Adrenal gland (tissue), 9 donors: ENCODE measurements at regions not wholly inside any gene's neighbourhood (a gene's known extent, or its start where the extent isn't known, plus 50 kb on each side); places are given as distances from the start of the nearest gene placed in this dataset.
"Not testable (repeated sequence)": the region's sequence is repeated elsewhere in the genome, so short reads cannot be mapped to it uniquely, and the experiment has no call there.

Source experiments
- DNase-seq, 7 donors: peaks; one replicate each; pipeline ENCODE4 v3.0.0-alpha.2; 2019 to 2020
- H3K27ac ChIP-seq, 5 donors: fragments of 200-600 bp; sonication (generic) in 4 of 5; 1 replicate in 3 of 5; 2 replicates in 2 of 5; pipeline versions ENCODE4 v1.5.1 to v1.8.0; 2016 to 2020; ENCODE audit warnings: mild to moderate bottlenecking in 1 of 5
- H3K27me3 ChIP-seq: fragments of 200-600 bp; 2 replicates; pipeline ENCODE4 v1.8.0; 2021
- H3K36me3 ChIP-seq, 2 donors: fragments of 200-600 bp; replicated peaks in 1 of 2; 1 replicate in 1 of 2; 2 replicates in 1 of 2; pipeline versions ENCODE4 v1.5.1 to v1.8.0; 2018 to 2022
- H3K4me1 ChIP-seq, 2 donors: fragments of 200-600 bp; replicated peaks in 1 of 2; 1 replicate in 1 of 2; 2 replicates in 1 of 2; pipeline versions ENCODE4 v1.5.1 to v1.8.0; 2018 to 2021
- H3K4me3 ChIP-seq, 4 donors: fragments of 200-600 bp; sonication (generic) in 3 of 4; one replicate each; pipeline ENCODE4 v1.5.1; 2016 to 2018
- H3K9me3 ChIP-seq, 3 donors: fragments of 200-600 bp; sonication (generic) in 1 of 3; replicated peaks in 1 of 3; 1 replicate in 2 of 3; 2 replicates in 1 of 3; pipeline versions ENCODE4 v1.5.1 to v1.8.0; 2016 to 2021
- POLR2A ChIP-seq, 2 donors: fragments of 450-650 bp; IDR thresholded peaks; one replicate each; pipeline ENCODE4 v1.6.1; 2017; ENCODE audit warnings: antibody characterized with exemption in 2 of 2, mild to moderate bottlenecking in 2 of 2, moderate library complexity in 1 of 2
- WGBS, 4 donors: extraction: QIAGEN DNeasy Blood & Tissue Kit in 2 of 4; methylation state at CpG; one replicate each; pipeline versions ENCODE4 v1.1.5 to v1.1.7; 2013 to 2017; 5-methylcytosine and 5-hydroxymethylcytosine counted together
- intact Hi-C, 2 donors: fragments of 100-400 bp; cut with DNase I; formaldehyde crosslinking; loops; one replicate each; pipeline versions ENCODE4 v1.14.1 to v1.15.0; 2022 to 2023
- TF ChIP-seq, protein P1 (sequence below), 6 experiments: fragments of 450-650 bp in 4 of 6; fragments of 200-600 bp in 2 of 6; sonication (generic) in 1 of 6; IDR thresholded peaks; 1 replicate in 5 of 6; 2 replicates in 1 of 6; pipeline versions ENCODE4 v1.5.1 to v1.8.0; 2016 to 2021; ENCODE audit warnings: antibody characterized with exemption in 6 of 6, mild to moderate bottlenecking in 2 of 6, moderate library complexity in 1 of 6
- donor health status: healthy with polysubstance abuse.
- donor health status: Bipolar disorder and iron deficiency.
- donor health status: DM: yes; HTN: yes; CAD: no.
- donor health status: DM: no; HTN: no; CAD: no.
- donor health status: DM: no; HTN: no; CAD: no.

- DNase-seq, intact Hi-C loops, H3K27me3 ChIP-seq, H3K27ac ChIP-seq, H3K36me3 ChIP-seq, H3K4me1 ChIP-seq, H3K4me3 ChIP-seq, H3K9me3 ChIP-seq: not testable (repeated sequence)
- 89 to 100% (median 94%) methylated on average over 3 to 11 of the region's 11 CpGs for WGBS, 4 donors
These were observed 51.9 kb downstream of the DIPK2A start for GRCh38 chr3:144023543-144023942.

GRCh38 chr3:144028798-144029411 lies 57.3 kb downstream of the DIPK2A start:
- no peaks in the 10 kb centered on the region for H3K9me3 ChIP-seq
- intact Hi-C loops = no loop called here
- DNase-seq = peak in 1 of 7 donors; percentile 1
- H3K27me3 ChIP-seq = no peaks in the 10 kb centered on the region
- H3K27ac ChIP-seq = no peak overlapping the region
- no peaks in the 10 kb centered on the region for H3K36me3 ChIP-seq
- H3K4me1 ChIP-seq = no peaks in the 10 kb centered on the region
- WGBS, 4 donors = 81 to 92% (median 85%) methylated on average over 4 of the region's 4 CpGs
- TF ChIP-seq POLR2A (IDR thresholded peaks at IDR 0.05) = no peak
- TF ChIP-seq, protein P1, sequence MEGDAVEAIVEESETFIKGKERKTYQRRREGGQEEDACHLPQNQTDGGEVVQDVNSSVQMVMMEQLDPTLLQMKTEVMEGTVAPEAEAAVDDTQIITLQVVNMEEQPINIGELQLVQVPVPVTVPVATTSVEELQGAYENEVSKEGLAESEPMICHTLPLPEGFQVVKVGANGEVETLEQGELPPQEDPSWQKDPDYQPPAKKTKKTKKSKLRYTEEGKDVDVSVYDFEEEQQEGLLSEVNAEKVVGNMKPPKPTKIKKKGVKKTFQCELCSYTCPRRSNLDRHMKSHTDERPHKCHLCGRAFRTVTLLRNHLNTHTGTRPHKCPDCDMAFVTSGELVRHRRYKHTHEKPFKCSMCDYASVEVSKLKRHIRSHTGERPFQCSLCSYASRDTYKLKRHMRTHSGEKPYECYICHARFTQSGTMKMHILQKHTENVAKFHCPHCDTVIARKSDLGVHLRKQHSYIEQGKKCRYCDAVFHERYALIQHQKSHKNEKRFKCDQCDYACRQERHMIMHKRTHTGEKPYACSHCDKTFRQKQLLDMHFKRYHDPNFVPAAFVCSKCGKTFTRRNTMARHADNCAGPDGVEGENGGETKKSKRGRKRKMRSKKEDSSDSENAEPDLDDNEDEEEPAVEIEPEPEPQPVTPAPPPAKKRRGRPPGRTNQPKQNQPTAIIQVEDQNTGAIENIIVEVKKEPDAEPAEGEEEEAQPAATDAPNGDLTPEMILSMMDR (IDR thresholded peaks at IDR 0.05) = no peak
- no peak overlapping the region for H3K4me3 ChIP-seq

DNA sequence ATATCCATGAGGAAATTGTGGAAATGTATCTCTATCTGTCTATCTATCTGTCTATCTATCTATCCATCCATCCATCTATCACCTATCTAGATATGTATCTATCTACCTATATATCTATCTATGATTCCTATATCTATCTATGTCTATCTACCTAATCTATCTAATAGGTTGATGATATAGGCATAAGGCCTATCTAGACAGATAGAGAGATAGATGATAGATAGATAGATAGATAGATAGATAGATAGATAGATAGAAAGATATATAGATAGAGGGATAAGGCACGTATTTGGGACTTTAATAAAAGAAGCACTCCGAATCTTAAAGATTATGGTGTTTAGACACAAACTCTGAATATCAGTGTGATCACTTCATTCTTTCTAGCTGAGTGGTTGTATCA lies 58.1 kb downstream of the DIPK2A start:
- no peak overlapping the region for H3K27ac ChIP-seq
- no peaks in the 10 kb centered on the region for H3K9me3 ChIP-seq
- H3K4me3 ChIP-seq = no peak overlapping the region
- no peak for TF ChIP-seq POLR2A (IDR thresholded peaks at IDR 0.05)
- TF ChIP-seq, protein P1 (IDR thresholded peaks at IDR 0.05) = no peak
- H3K4me1 ChIP-seq = no peaks in the 10 kb centered on the region
- intact Hi-C loops = no loop called here
- no peaks in the 10 kb centered on the region for H3K36me3 ChIP-seq
- 93 to 96% (median 94%) methylated on average over 2 of the region's 2 CpGs for WGBS, 4 donors
- H3K27me3 ChIP-seq = no peaks in the 10 kb centered on the region
- DNase-seq = no peak

GRCh38 chr3:144031938-144032337 lies 60.3 kb downstream of the DIPK2A start:
- no peaks in the 10 kb centered on the region for H3K36me3 ChIP-seq
- no peaks in the 10 kb centered on the region for H3K27me3 ChIP-seq
- intact Hi-C loops = no loop called here
- no peaks in the 10 kb centered on the region for H3K9me3 ChIP-seq
- H3K4me3 ChIP-seq = no peak overlapping the region
- TF ChIP-seq POLR2A (IDR thresholded peaks at IDR 0.05) = no peak
- TF ChIP-seq, protein P1 (IDR thresholded peaks at IDR 0.05) = no peak
- peak; percentile 66 to 83 (median 74) for DNase-seq
- no peak overlapping the region for H3K27ac ChIP-seq
- 57 to 62% (median 58%) methylated on average over 5 of the region's 5 CpGs for WGBS, 4 donors
- H3K4me1 ChIP-seq = no peaks in the 10 kb centered on the region

DNA sequence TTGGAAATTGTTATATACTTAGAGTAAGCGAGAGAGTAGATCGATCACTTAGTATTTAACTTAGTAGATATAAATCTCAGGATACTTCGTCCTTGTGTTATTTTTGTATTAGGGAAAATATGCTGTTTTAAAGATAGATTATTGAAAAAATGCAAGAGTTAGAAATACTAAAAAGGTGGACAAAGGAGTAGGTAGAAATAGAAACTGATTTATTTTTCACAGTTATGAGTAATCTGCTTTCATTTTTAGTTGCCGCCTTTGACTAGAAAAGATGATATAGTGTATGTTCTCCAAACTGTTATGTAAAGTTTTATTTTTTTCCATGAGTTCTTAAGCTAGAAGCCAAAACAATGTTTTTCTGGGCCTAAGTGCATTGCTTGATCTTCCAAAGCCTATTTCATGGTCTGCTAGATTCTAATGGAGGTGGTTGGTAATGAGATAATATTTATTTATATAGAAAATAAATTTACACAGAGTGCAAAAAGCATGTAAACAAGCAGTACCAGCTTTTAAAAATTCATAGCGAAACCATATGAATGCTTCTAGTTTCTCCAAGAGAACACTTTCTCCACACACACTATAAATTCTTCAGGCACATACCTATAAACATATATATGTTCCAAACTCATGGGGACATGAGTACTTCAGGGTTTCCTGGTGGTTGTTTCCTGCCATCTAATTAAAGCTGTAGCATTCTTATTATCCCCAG lies 61.1 kb downstream of the DIPK2A start:
- Histone ChIP-seq H3K4me1 (no peaks in the 10 kb centered on the region), H3K4me3 (peak overlapping the region in 1 of 4 donors; percentile 4), H3K27ac (no peak overlapping the region), H3K36me3 (no peaks in the 10 kb centered on the region), H3K9me3 (no peaks in the 10 kb centered on the region), H3K27me3 (no peaks in the 10 kb centered on the region)
- WGBS, 4 donors = 71 to 80% (median 74%) methylated on average over 5 of the region's 5 CpGs
- DNase-seq = no peak
- intact Hi-C loops = no loop called here
- TF ChIP-seq, protein P1 (IDR thresholded peaks at IDR 0.05) = no peak
- no peak for TF ChIP-seq POLR2A (IDR thresholded peaks at IDR 0.05)
